Progenitor cell of endocrine pancreas (in vitro differentiated cells): ENCODE measurements at regions not wholly inside any gene's neighbourhood (a gene's known extent, or its start where the extent isn't known, plus 50 kb on each side); places are given as distances from the start of the nearest gene placed in this dataset.

Experiments
- DNase-seq: peaks from one replicate; pipeline ENCODE4 v3.0.0; 2021; ENCODE audit warnings: low spot score; ENCODE audit not compliant: unreplicated experiment
- H3K27ac Mint-ChIP-seq: 2 replicates; pipeline ENCODE4 v1.8.0; 2021; ENCODE audit warnings: mild to moderate bottlenecking, moderate library complexity, mixed read lengths
- H3K27me3 Mint-ChIP-seq: 2 replicates; pipeline ENCODE4 v1.8.0; 2021; ENCODE audit warnings: mixed read lengths
- H3K36me3 Mint-ChIP-seq: 2 replicates; pipeline ENCODE4 v1.8.0; 2022; ENCODE audit warnings: mixed read lengths; ENCODE audit not compliant: insufficient read depth
- H3K4me1 Mint-ChIP-seq: 2 replicates; pipeline ENCODE4 v1.8.0; 2021; ENCODE audit warnings: low read depth, mixed read lengths
- H3K4me3 Mint-ChIP-seq: 2 replicates; pipeline ENCODE4 v1.8.0; 2021; ENCODE audit warnings: low read depth, mild to moderate bottlenecking, moderate library complexity, mixed read lengths
- H3K9me3 Mint-ChIP-seq: 2 replicates; pipeline ENCODE4 v1.8.0; 2021; ENCODE audit warnings: low read depth, mixed read lengths
- TF ChIP-seq, protein P1 (sequence below): fragments of 200-600 bp; sonication (generic); IDR thresholded peaks from one replicate; pipeline ENCODE4 v1.5.0; 2021; ENCODE audit warnings: antibody characterized with exemption, mild to moderate bottlenecking; ENCODE audit not compliant: unreplicated experiment

DNA sequence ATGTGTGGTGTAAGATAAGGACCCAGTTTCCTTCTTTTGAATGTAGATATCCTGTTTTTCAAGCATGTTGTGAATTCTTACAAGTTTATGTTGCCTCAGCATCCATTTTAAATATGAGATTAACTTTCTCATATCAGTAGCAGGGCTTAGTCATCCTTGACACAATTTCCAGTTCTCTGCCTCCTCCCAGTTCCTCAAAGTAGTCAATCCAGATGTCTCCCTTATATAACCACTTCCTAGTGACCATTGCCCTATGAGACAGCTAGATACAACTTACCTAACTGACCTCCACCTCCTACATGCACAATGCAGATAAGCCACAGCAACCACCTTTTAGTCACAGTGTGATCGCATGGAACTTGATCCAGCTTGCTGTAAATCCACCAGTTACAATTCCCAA lies 269.2 kb upstream of the ZNF521 start:
- no peak overlapping the region for H3K4me3 Mint-ChIP-seq
- DNase-seq: no peak
- H3K4me1 Mint-ChIP-seq: no peaks in the 10 kb centered on the region
- H3K27ac Mint-ChIP-seq: no peak overlapping the region
- peaks cover 33% of the 10 kb centered on the region for H3K9me3 Mint-ChIP-seq
- no peaks in the 10 kb centered on the region for H3K27me3 Mint-ChIP-seq
- TF ChIP-seq, protein P1, sequence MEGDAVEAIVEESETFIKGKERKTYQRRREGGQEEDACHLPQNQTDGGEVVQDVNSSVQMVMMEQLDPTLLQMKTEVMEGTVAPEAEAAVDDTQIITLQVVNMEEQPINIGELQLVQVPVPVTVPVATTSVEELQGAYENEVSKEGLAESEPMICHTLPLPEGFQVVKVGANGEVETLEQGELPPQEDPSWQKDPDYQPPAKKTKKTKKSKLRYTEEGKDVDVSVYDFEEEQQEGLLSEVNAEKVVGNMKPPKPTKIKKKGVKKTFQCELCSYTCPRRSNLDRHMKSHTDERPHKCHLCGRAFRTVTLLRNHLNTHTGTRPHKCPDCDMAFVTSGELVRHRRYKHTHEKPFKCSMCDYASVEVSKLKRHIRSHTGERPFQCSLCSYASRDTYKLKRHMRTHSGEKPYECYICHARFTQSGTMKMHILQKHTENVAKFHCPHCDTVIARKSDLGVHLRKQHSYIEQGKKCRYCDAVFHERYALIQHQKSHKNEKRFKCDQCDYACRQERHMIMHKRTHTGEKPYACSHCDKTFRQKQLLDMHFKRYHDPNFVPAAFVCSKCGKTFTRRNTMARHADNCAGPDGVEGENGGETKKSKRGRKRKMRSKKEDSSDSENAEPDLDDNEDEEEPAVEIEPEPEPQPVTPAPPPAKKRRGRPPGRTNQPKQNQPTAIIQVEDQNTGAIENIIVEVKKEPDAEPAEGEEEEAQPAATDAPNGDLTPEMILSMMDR: no peak
- peaks cover 1% of the 10 kb centered on the region for H3K36me3 Mint-ChIP-seq

DNA sequence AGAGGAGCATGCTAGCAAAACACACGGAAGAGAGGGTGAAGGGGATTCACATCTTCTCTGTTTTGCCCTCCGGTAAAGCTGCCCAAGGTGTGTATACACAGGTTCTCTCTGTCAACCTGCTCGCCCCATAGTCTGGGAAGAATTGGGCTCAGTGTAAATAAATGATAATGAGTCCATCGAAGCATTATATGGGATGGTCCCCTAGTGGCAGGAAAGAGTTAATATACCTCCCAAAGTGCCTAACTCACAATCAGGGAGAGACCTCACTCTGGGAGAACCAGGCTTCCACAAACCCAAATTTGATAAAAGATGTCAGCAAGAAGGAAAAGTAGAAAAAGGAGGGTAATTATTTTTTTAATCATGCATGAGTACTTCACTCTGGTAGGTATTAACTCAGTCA lies 262.2 kb upstream of the ZNF521 start:
- no peak overlapping the region for H3K4me3 Mint-ChIP-seq
- no peak overlapping the region for H3K27ac Mint-ChIP-seq
- H3K9me3 Mint-ChIP-seq: no peaks in the 10 kb centered on the region
- TF ChIP-seq, protein P1: no peak
- no peaks in the 10 kb centered on the region for H3K36me3 Mint-ChIP-seq
- no peaks in the 10 kb centered on the region for H3K27me3 Mint-ChIP-seq
- no peaks in the 10 kb centered on the region for H3K4me1 Mint-ChIP-seq
- no peak for DNase-seq

DNA sequence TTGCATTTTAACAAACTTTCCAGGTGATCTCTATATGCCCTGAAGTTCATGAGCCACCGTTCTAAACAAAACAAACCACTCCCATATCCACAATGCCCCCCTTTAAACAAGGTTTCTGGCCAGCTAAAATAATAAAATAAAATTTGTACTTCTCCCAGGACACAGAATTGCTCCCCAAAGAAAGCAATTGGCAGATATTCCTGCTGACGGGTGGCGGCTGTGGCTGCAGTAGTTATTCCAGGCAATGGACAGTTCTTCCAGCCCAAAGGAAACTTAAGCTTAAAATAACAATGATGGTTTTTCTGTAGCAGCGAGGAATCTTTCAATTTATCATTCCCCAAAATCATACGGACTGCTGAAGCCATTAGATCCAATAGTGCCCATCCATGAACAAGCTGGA lies 260.5 kb upstream of the ZNF521 start:
- Mint-ChIP-seq H3K4me1 (no peaks in the 10 kb centered on the region), H3K4me3 (no peak overlapping the region), H3K9me3 (no peaks in the 10 kb centered on the region), H3K27me3 (no peaks in the 10 kb centered on the region), H3K36me3 (no peaks in the 10 kb centered on the region), H3K27ac (no peak overlapping the region)
- no peak for DNase-seq
- TF ChIP-seq, protein P1: no peak

DNA sequence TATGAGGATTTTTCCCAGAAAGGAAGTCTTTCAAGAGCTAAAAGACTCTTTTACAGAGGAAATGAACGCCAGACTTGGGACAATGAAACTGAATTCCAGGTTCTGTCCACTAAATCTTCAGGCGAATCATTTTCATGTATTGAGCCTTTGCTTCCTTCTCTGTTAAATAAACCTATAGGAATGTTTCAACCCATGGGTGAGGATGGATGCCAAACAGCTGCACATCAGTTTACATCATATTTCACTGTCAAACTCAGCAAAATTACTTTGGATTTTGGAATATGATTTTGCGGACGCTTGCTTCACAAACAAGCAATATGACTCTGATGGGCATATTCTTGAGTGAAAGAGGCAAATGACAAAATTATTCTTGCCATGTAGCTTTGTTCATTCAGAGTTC lies 256.1 kb upstream of the ZNF521 start:
- no peaks in the 10 kb centered on the region for H3K9me3 Mint-ChIP-seq
- no peak for DNase-seq
- no peak overlapping the region for H3K27ac Mint-ChIP-seq
- H3K36me3 Mint-ChIP-seq: no peaks in the 10 kb centered on the region
- TF ChIP-seq, protein P1: no peak
- peaks cover 11% of the 10 kb centered on the region for H3K4me1 Mint-ChIP-seq
- no peak overlapping the region for H3K4me3 Mint-ChIP-seq
- no peaks in the 10 kb centered on the region for H3K27me3 Mint-ChIP-seq

DNA sequence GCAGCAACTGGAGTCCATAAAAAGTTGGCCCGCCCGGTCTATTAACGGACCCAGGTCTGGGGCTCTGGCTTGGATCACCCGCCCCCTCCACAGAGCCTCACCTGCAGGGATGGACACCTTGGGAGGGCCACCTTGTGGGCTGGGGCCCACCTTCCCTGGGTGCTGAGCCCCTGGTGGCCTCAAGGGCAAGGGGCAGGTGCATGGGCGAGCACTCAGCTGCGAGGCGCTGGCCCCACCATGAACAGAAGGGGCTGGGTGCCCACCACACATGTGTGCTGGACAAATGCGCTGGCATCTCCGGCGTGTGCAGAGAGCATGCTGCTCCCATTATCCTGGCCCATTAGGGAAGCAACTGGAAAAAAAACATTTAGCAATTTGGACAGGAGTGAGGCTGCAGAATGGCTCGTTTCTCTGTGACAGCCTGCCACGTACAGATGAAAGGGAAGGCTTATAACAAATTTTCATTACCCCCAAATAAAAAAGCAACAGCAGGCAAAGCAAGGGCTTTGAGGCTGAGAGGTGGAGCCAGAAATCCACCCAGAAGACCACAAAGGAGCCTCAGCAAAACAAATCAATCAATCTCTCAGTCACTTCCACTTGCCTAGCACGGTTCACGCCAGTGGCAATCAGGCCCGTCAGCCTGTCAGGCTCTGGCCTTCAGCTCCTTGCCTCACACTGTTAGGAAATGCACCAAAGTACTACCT lies 253.1 kb upstream of the ZNF521 start:
- Mint-ChIP-seq H3K36me3 (no peaks in the 10 kb centered on the region), H3K9me3 (peaks cover 6% of the 10 kb centered on the region), H3K27ac (no peak overlapping the region), H3K27me3 (no peaks in the 10 kb centered on the region), H3K4me1 (peaks cover 35% of the 10 kb centered on the region), H3K4me3 (no peak overlapping the region)
- TF ChIP-seq, protein P1: peak; percentile 8
- no peak for DNase-seq
